Pulmonary artery endothelial cell (primary cell): ENCODE measurements at regions not wholly inside any gene's neighbourhood (a gene's known extent, or its start where the extent isn't known, plus 50 kb on each side); places are given as distances from the start of the nearest gene placed in this dataset.
"Not testable (repeated sequence)": the region's sequence is repeated elsewhere in the genome, so short reads cannot be mapped to it uniquely, and the experiment has no call there.

Experiments used
- DNase-seq: peaks from one replicate; pipeline ENCODE4 v3.0.0-alpha.2; 2011; ENCODE audit warnings: low read depth, low spot score

DNA sequence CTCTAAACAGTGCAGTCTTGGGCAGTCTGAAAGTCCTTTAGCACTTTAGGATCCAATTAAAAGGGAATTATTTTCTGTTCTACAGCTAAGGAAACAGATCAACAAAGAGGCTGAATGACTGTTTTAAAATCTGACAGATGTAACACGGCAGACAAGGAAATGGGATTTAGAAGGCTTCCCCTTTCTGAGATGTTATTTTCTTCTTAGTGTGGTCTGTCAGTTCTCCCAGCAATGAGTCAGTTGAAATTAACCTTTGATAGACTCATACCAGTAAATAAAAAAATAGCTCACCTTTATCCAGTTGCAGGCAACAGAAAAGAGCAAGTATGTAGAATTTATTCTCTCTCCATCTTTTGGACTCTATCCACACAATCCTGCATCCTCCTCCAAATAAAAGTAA is 98.1 kb downstream of the NEDD1 start:
- DNase-seq = no peak

DNA sequence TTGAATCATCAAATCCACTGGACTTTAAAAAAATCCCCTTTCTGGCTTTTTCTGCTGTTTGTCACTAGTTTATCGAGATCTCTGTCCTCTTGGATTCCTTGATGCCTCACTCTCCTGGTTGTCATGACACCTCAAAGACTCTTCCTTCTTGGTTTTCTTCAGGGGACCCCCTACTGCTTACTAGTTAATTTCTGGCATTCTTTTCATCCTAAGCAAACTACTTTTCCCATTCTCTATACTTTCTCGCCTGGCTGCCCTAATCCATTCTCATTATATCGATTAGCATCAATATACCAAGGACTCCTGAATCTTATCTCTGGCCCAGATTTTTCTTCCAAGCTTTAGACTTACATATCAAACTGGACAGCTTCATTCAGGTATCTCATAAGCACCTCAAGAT is 98.6 kb downstream of the NEDD1 start:
- no peak for DNase-seq

DNA sequence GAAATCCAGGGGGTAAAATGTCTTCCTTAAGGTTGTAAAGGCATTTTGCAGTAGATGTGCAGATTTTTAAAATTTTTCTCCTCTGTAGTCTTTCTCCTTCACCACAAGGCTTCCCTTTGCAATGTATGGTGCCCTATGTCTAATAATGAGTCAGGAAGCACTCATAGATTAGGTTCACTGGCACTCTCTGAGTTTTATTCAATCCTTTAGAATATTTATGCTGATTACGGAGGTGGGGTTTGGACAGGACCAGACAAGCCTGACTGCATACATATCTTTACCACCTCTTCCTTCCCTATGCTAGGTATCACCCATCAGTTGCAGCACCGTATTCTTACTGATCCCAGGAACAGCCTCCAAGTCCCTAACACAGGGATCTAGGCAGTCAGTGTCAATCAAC is 99.5 kb downstream of the NEDD1 start:
- DNase-seq = no peak

DNA sequence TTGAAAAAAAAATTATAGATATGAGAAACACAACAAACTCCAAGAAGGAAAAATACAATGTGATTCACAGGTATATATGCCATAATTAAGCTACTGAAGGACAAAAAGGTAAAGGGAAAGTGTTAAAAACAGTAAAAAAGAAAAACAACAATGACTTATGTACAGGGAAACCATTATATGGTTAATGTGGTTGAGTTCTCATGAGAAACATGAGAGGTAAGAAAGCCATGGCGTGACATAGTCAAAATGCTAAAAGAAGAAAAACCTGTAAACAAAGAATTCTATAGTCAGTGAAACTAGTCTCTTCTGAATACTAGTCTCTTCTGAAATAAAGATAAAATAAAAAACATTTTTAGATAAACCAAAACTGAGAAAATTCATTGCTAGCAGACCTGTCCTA is 109.1 kb downstream of the NEDD1 start:
- DNase-seq = no peak

DNA sequence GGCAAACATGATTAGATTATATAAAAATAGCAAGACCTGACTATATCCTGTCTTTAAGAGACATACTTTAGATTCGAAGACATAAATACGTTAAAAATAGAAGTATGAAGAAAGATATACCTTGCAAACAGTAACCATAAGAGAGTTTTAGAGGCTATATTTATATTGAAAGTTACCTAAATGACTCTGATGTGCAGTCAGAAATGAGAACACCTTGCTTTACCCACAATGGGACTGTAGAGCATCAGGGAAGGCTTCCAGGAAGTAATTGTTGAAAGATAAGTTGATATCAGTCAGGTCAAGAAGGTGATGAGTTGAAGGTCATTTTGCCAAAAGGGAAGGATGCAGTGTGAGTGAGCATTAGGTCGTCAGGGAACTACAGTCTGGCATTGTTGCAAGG is 110.2 kb downstream of the NEDD1 start:
- no peak for DNase-seq

DNA sequence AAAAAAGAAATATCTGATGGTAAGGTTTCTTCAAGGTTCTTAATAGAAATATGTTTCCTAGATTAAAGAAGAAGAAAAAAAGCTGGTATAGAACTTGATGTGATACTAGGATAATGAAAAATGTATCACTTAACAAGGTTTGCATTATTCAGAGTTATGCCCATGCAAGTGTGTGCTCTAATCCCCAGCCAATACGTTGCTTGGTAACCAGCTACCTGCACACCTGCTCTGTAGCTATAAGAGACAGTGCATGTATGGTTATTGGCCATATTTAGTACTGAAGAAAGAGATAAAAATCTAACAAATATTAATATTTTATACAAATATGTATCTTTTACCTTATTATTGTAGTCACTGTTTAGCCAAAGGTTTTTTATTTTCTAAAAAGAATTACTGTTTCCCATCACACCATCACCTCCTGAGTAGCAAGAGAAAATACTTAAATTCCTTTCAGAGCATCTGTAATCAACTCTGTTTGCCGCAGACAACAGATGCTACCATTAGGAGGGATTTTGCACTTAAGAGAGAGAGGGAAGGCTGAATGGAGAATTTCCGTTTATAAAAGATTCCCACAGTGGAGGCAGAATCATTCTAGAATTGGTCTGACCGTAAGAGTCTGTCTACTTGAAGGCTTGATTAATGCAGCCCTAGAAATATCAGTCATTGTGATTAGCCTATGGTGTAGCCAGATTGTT is 115.6 kb downstream of the NEDD1 start:
- no peak for DNase-seq

DNA sequence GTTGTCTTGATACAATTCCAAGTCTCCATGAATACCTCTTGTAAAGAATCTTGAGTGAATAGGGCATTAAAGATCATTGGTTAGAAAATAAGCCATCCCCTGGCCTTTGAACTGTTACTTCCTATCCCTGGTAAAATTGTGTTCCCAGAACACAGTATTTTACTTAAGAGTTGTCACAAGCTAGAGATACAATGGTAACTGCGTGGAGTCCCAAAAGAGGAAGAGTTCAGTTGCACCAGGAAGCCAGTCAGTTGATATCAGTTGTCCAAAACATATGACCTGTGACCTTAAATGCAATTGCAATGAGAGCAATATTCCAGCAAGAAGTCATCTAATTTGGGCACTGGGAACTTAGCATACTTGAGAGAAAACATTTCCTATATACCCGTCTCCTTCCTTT is 117.3 kb downstream of the NEDD1 start:
- no peak for DNase-seq

DNA sequence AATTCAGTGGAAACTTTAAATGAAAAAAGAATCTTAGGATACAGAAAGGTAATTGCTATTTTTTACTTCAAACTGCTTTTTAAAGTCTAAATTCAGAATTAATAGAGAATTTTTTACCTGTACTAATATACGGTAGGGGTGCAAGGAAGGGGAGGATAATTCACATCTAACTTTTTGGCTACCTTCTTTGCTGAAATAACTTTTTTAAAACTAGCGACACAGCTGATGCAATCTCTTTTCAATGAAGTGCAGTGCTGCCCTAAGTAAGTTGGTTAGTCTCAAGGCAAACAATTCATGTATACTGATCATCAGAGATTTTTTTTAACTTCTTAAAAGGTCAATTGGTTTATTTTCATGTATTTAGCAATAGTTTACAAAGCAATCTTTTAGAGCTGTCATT is 119.8 kb downstream of the NEDD1 start:
- no peak for DNase-seq

DNA sequence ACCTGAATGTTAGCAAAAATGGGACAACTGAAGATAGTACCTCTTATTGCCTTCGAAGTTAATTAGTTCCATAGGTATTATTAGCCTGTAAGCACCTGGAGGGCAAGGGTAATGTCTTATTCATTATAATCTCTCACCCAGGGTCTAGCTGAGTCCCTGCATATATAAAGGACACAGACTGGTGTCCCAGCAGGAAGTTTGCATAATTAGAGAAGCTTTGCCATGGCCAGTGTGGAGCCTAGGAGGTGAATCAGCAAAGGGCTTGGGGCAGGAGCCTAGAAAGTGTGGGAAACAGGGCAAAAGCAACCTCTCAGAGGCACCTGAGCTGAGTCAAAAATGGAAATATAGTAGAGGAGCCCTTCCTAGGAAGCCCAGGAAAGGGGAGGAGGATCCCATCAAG is 120.4 kb downstream of the NEDD1 start:
- no peak for DNase-seq

DNA sequence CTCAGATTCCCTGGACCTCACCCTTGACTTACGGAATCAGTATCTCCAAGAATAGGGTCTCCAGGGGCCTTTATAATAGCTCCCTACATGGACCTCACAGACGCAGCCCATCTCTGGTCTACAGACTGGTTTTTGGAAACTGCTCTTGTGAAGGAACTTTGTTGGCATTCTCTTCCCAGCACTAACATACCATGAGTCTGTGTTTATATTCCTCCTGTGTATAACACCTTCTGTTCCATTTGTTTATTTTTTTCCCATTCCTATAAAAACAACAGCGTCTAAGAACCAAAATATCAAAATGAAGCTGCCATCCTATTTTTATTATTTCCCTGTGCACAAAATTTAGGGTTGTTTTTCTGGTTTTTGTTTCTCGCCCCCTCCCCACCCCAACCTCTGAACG is 131.1 kb downstream of the NEDD1 start:
- DNase-seq = no peak

DNA sequence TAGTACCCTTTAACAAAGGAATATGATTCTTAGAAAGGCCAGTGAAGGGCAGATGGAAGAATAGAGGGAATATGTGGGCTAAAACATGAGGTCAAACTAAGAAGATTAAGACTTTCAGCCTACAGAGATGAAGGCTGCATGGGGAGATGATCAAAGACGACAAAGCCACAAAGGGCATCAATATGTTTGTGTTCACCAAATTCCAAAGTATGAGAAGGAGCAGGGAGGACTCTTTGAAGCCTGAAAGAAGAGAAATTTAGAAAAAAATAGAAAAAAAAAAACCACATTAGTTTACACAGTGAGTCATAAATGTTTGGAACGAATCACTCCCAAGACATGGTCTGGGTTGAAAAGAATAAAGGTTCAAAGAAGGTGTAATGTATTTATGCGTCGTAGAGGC is 131.8 kb downstream of the NEDD1 start:
- DNase-seq = no peak

DNA sequence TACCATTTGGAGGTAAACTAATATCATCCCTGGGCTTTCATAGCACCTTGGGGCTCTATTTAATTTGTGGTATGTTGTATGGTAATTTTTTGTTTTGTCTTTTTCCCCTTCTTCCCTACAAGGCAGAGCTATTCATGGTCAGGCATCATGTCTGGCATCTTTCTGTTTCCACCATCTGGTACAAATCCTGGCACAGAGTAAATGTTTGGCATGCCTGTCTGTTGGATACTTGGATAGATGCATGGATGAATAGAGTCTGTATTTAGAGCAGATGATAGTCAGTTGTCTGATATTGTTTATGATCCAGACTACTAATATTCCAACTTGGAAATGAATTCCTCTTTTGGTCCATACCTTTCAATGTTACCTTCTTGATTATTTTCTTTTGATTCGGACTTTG is 139.8 kb downstream of the NEDD1 start:
- no peak for DNase-seq

DNA sequence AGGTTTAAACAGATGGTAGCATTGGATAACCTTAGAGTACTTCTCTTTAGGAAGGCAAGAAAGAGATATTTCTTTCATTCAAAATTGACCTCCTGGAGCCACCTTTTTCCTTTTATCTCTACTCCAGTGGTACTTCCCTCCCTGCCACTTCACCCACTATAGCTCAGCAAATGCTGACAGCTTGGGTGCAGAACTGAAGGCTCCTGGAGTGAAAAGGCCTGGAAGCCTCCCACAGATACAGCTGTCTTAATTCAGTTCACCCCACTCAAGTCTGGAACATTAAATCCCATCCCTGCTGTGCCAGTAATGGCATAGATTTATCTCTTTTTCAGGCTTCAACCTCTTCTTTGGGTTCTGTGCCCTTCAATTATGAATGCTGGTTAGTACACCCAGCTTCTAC is 140.3 kb downstream of the NEDD1 start:
- DNase-seq = no peak

DNA sequence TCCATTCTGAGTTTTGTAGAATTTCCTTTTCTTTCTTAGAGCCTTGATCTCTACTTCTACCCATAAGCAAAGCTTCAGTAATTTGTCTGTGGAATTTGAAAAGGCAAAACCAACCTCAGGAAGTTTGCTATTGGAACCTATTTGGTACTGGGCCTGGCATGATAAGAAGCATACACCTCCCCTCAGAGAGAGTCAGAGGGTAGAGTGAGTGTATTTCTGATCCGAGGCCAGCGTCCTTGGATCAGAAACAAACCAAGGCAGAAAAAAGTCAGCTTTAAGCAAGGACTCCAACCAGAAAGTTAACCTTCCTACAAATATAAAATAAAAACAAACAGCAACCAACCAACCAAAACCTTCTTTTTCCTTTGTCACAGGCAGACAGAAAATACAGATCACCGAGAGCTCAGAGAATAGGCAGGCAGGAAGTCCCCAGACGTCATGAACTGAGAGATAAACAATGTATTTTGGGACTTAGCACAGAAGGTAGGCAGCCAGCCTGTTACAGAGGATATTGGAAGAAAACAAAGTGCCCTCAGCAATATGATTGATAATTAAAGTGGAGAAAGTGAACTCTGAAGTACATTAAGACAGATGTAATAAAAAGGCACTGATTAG is 141.5 kb downstream of the NEDD1 start:
- no peak for DNase-seq

DNA sequence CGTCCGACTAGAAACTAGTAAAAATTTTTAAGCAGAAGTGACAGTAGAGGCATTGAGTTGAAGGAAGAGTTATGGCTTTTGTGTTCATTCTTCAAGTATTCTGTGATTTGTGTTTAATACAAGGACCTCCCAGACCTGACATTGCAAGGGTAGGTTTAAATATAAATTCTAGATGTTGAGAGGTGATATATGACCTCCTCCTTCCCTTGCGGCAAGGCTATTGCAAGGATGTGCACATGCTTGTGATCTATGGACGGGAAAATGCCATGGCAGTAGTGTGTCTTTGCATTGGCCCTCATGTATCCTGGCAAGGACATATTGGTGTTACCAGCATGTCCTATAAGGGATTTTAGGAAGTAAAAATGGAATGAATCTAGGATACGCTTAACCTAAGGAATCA is 143.5 kb downstream of the NEDD1 start:
- no peak for DNase-seq

DNA sequence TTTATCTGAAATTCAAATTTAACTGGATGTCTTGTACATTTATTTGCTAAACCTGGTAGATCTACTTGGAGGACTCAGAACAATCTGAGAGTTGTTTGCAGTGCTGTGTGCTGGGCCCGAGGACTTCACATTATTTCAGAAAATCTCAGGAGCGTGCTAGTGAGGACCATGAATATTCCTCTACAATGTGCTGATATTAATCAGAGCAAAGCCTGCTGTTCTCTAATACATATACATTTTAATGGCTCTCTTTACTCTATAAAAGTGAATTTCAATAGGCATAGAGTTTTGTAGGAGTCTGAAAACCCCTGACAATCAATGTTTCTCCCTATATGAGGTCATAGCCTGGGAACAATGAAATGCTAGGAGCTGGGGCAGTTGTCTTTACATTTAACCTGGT is 144.3 kb downstream of the NEDD1 start:
- DNase-seq = no peak

DNA sequence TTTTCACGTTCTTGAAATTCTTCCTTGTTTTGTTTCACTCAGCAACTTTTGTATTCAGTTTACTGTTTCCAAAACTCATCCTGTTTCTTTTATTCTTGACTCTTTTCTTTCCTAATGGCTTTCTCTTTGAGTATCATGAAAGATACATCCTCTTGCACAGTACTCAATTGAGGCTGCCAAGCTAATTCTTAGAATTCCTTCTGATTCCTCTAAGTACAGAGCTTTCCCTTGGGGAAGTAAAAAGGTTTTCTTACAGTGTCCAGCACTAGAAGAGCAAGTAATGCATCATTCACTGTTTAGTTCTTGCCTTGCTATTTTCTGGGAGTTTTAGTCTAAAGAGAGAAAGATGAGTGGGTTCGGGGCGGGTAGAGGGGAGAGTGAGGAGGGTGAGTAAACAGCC is 154.1 kb downstream of the NEDD1 start:
- no peak for DNase-seq

DNA sequence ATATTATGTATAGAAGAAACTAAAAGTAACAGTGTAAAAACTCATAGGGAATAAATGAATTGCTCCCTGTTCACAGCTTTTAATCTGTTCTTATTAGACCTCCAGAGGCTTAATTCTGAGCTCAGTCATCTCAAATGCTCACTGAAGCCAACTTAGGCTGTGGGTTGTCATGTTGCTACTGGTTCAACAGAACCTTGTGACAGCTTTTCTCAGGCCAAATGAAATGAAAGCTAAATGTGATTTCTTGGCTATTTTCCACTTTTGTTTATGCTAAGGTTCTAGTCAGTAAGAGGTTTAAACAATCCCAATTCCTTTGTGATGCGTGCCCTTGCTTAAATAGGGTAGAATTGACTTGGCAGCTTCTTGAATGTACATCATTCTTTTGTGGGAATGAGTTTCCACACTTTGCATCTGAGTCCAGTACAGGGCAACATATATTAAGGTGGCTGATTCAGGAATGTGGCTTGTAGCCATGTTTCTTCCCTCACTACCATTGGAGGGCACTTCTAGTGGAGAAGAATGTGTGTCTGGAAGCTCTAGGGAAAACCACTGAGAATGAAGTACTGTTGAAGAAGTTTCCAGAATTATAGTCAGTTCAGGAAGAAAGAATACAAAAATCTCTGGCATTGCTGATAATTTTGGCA is 156.4 kb downstream of the NEDD1 start:
- DNase-seq = no peak

DNA sequence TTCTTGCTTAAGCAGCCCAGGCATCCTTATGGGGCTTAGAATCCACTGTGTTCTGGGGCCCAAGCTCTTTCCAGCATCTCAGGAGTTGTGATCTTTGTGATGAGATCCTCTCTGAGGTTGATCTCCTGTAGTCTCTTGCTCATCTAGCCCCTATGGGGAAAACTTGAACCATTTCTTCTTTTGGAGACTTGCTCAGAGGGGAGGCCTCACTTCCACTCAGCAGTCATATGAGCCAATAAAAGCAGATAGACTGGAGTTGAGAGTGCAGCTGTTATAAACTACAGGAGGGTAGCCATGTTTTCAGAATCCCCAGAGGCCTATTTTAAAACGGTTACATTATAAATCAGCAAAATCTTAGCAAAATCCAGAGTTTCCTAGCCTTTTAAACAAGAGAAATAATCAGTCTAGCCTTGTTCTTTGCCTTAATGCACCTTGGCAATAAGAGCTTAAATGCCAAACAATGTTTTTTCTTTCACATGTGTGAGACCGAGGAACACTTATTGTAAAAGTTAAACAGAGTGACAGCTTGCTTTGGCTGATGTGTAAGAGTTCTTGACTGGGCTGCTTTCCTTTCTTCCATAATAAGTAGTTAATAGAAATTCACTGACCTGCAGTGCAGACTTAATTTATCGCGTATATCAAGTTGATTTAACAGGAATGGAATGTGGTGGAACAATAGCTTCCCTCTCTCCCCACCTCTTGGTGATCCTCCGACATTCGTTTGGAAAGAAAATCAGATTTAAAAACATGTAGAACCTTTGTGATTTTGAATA is 168.3 kb downstream of the NEDD1 start:
- DNase-seq = peak; percentile 13

DNA sequence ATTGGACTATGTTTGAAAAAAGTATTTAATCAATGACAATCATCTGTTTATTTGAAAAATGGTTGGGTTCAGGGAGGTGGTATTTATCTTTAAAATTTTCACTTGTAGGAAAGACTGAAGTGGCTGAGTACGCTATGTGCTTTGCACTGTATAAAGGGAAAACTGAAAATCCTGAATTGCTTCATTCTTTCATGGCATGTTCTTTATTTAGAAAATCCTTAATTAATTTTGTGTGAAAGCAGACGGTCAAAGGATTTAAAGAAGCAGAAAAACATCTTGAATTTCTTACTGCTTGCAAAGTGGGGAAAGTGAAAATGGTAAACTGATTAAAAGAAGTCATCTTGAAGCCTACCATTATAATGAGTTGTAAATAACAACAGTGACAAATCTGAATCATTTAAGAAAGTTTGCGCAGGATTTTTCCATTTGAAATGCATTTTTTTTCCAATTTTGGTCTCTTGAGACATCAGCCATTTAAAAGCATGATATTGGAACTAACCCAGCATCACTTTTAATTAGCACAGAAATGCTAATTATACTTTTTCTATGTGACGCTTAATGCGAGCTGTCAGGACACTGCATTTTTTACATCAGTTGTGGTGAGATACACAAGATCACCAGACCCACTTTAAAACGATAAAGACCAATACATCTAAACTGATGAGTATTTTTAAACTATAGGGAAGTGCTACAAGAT is 169.0 kb downstream of the NEDD1 start:
- DNase-seq = no peak

DNA sequence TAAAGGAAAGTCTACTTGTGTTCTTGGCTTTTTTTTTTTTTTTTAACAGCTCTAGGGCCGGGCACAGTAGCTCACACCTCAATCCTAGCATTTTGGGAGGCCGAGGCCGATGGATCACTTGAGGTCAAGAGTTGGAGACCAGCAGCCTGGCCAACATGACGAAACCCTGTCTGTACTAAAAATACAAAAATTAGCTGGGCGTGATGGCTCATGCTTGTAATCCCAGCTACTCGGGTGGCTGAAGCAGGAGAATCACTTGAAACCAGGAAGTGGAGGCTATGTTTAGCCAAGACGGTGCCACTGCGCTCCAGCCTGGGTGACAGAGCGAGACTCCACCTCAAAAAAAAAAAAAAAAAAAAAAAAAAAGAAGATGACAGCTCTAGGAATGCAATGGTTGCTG is 169.9 kb downstream of the NEDD1 start:
- not testable (repeated sequence) for DNase-seq

DNA sequence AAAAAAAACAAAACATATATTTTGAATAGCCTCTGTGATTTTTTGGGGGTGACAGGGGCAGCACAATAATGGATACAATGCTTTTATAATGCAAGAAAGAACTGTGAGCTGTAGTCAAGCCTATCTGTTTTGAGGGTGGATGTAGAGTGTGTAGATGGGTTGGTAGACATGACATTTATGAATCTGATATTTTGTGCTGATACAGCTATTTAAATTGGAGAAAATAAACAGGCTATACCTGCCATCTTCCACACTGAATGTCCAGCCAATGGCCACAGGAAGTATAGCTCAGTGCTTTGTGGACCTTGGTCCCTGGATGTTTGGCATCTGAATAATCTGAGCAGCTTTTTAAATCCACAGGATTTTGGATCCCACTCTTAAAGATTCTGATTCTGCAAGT is 175.0 kb downstream of the NEDD1 start:
- DNase-seq = no peak
